Suprapubic skin (tissue), 4 donors: ENCODE measurements at regions not wholly inside any gene's neighbourhood (a gene's known extent, or its start where the extent isn't known, plus 50 kb on each side); places are given as distances from the start of the nearest gene placed in this dataset.

Source experiments
- CTCF ChIP-seq, 2 donors: fragments of 200-600 bp in 1 of 2; fragments of 450-650 bp in 1 of 2; sonication (generic) in 1 of 2; IDR thresholded peaks; one replicate each; pipeline ENCODE4 v1.5.1; 2016 to 2019; ENCODE audit warnings: antibody characterized with exemption in 2 of 2, mild to moderate bottlenecking in 1 of 2, moderate library complexity in 1 of 2
- POLR2A ChIP-seq, 2 donors: fragments of 450-650 bp; IDR thresholded peaks; one replicate each; pipeline ENCODE4 v1.6.1; 2017; ENCODE audit warnings: antibody characterized with exemption in 2 of 2, mild to moderate bottlenecking in 2 of 2, moderate library complexity in 2 of 2
- POLR2AphosphoS5 ChIP-seq, 3 donors: sonication (generic); formaldehyde crosslinking; IDR thresholded peaks; one replicate each; pipeline ENCODE4 v1.6.1; 2017; ENCODE audit warnings: antibody characterized with exemption in 3 of 3

GRCh38 chr6:132053511-132053910, 102.3 kb upstream of the CCN2 start:
- TF ChIP-seq POLR2A (IDR thresholded peaks at IDR 0.05), result no peak
- no peak for TF ChIP-seq CTCF (IDR thresholded peaks at IDR 0.05)
- no peak for TF ChIP-seq POLR2AphosphoS5 (IDR thresholded peaks at IDR 0.05)
